ENCODE measurements at regions not wholly inside any gene's neighbourhood (a gene's known extent, or its start where the extent isn't known, plus 50 kb on each side); places are given as distances from the start of the nearest gene placed in this dataset.
"Not testable (repeated sequence)": the region's sequence is repeated elsewhere in the genome, so short reads cannot be mapped to it uniquely, and the experiment has no call there.

- 76 to 79% methylated on average over 6 of the region's 6 CpGs for WGBS, 2 donors
- H3K4me1 ChIP-seq, result no peaks in the 10 kb centered on the region
- no peaks in the 10 kb centered on the region for H3K27me3 ChIP-seq
- ATAC-seq (peak in 1 of 4 donors; percentile 41), FAIRE-seq (no peak), DNase-seq (no peak)
- no peak overlapping the region for H3K4me3 ChIP-seq
- TF ChIP-seq CTCF (IDR thresholded peaks at IDR 0.05), result no peak
- H3K27ac ChIP-seq, result no peak overlapping the region
- H3K36me3 ChIP-seq, result no peaks in the 10 kb centered on the region
- intact Hi-C loops (cut with DNase I), result no loop called here
- H3K9me3 ChIP-seq, result no peaks in the 10 kb centered on the region
These were observed 132.0 kb upstream of the CCND2 start for GRCh38 chr12:4141348-4142270.

GRCh38 chr12:4140581-4141301, 132.8 kb upstream of the CCND2 start:
- WGBS, 2 donors, result 85 to 87% methylated on average over 8 of the region's 8 CpGs
- H3K9me3 ChIP-seq, result no peaks in the 10 kb centered on the region
- FAIRE-seq (no peak), ATAC-seq (no peak), DNase-seq (no peak)
- TF ChIP-seq CTCF (IDR thresholded peaks at IDR 0.05), result no peak
- no peaks in the 10 kb centered on the region for H3K27me3 ChIP-seq
- no peak overlapping the region for H3K4me3 ChIP-seq
- no peaks in the 10 kb centered on the region for H3K4me1 ChIP-seq
- no peak overlapping the region for H3K27ac ChIP-seq
- intact Hi-C loops (cut with DNase I), result no loop called here
- no peaks in the 10 kb centered on the region for H3K36me3 ChIP-seq

GRCh38 chr12:4139191-4139590, 134.4 kb upstream of the CCND2 start:
- TF ChIP-seq CTCF (IDR thresholded peaks at IDR 0.05), result no peak
- no peak overlapping the region for H3K4me3 ChIP-seq
- no peaks in the 10 kb centered on the region for H3K9me3 ChIP-seq
- H3K36me3 ChIP-seq, result no peaks in the 10 kb centered on the region
- H3K4me1 ChIP-seq, result no peaks in the 10 kb centered on the region
- no peak for DNase-seq
- H3K27ac ChIP-seq, result no peak overlapping the region
- no peaks in the 10 kb centered on the region for H3K27me3 ChIP-seq
- ATAC-seq, result no peak
- no peak for FAIRE-seq
- 77 to 78% methylated on average over 3 of the region's 3 CpGs for WGBS, 2 donors
- intact Hi-C loops (cut with DNase I), result no loop called here

- DNase-seq; H3K27me3 ChIP-seq; H3K9me3 ChIP-seq; FAIRE-seq; H3K4me3 ChIP-seq; H3K4me1 ChIP-seq; H3K27ac ChIP-seq; H3K36me3 ChIP-seq; ATAC-seq; intact Hi-C loops (cut with DNase I): not testable (repeated sequence)
- 92 to 93% methylated on average over 3 of the region's 3 CpGs for WGBS, 2 donors
These were observed 135.0 kb upstream of the CCND2 start for GRCh38 chr12:4138532-4138931.

GRCh38 chr12:4138051-4138450, 135.5 kb upstream of the CCND2 start:
- intact Hi-C loops (cut with DNase I), result no loop called here
- DNase-seq (no peak), FAIRE-seq (no peak), ATAC-seq (no peak)
- Histone ChIP-seq H3K36me3 (no peaks in the 10 kb centered on the region), H3K4me3 (no peak overlapping the region), H3K27me3 (no peaks in the 10 kb centered on the region), H3K9me3 (no peaks in the 10 kb centered on the region), H3K27ac (no peak overlapping the region), H3K4me1 (no peaks in the 10 kb centered on the region)
- no peak for TF ChIP-seq CTCF (IDR thresholded peaks at IDR 0.05)
- 87 to 90% methylated on average over 2 of the region's 2 CpGs for WGBS, 2 donors

Data from pancreas (tissue), 10 donors.